ENCODE measurements at regions not wholly inside any gene's neighbourhood (a gene's known extent, or its start where the extent isn't known, plus 50 kb on each side); places are given as distances from the start of the nearest gene placed in this dataset.

GRCh38 chr7:156353352-156353751, 287.2 kb upstream of the RNF32 start:
- TF ChIP-seq EZH2phosphoT487 (IDR thresholded peaks at IDR 0.05; ENCODE audit: low read depth, severe bottlenecking, unreplicated experiment) (no peak), EZH2 (IDR thresholded peaks at IDR 0.05; ENCODE audit: borderline replicate concordance) (no peak)
- TF ChIP-seq, protein P1, sequence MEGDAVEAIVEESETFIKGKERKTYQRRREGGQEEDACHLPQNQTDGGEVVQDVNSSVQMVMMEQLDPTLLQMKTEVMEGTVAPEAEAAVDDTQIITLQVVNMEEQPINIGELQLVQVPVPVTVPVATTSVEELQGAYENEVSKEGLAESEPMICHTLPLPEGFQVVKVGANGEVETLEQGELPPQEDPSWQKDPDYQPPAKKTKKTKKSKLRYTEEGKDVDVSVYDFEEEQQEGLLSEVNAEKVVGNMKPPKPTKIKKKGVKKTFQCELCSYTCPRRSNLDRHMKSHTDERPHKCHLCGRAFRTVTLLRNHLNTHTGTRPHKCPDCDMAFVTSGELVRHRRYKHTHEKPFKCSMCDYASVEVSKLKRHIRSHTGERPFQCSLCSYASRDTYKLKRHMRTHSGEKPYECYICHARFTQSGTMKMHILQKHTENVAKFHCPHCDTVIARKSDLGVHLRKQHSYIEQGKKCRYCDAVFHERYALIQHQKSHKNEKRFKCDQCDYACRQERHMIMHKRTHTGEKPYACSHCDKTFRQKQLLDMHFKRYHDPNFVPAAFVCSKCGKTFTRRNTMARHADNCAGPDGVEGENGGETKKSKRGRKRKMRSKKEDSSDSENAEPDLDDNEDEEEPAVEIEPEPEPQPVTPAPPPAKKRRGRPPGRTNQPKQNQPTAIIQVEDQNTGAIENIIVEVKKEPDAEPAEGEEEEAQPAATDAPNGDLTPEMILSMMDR (IDR thresholded peaks at IDR 0.05; ENCODE audit: poor library complexity) = no peak

All from hepatocyte (in vitro differentiated cells).